Liver (tissue), 8 donors: ENCODE measurements at regions not wholly inside any gene's neighbourhood (a gene's known extent, or its start where the extent isn't known, plus 50 kb on each side); places are given as distances from the start of the nearest gene placed in this dataset.
"Not testable (repeated sequence)": the region's sequence is repeated elsewhere in the genome, so short reads cannot be mapped to it uniquely, and the experiment has no call there.

ENCODE experiments used
- DNase-seq: peaks from one replicate; pipeline ENCODE4 v3.0.0-alpha.2; 2017; ENCODE audit warnings: low spot score
- H3K27ac ChIP-seq, 2 donors: one replicate each; pipeline ENCODE4 v1.7.0; 2013; ENCODE audit warnings: inconsistent platforms in 2 of 2, low read length in 2 of 2, control low read depth in 1 of 2, low read depth in 1 of 2, mild to moderate bottlenecking in 1 of 2
- H3K27me3 ChIP-seq, 4 donors: one replicate each; pipeline versions ENCODE4 v1.6.1 to v1.7.0; 2013; ENCODE audit warnings: low read length in 3 of 4, inconsistent platforms in 1 of 4, mild to moderate bottlenecking in 1 of 4, moderate library complexity in 1 of 4; ENCODE audit not compliant: control insufficient read depth in 4 of 4, insufficient read depth in 4 of 4
- H3K36me3 ChIP-seq, 4 donors: one replicate each; pipeline versions ENCODE4 v1.6.1 to v1.7.0; 2013; ENCODE audit warnings: low read length in 3 of 4, mild to moderate bottlenecking in 3 of 4, low read depth in 1 of 4, moderate library complexity in 1 of 4; ENCODE audit not compliant: control insufficient read depth in 4 of 4, insufficient read depth in 3 of 4
- H3K4me1 ChIP-seq, 4 donors: one replicate each; pipeline versions ENCODE4 v1.6.1 to v1.7.0; 2013; ENCODE audit warnings: low read length in 3 of 4, mild to moderate bottlenecking in 3 of 4, moderate library complexity in 1 of 4; ENCODE audit not compliant: control insufficient read depth in 4 of 4, insufficient read depth in 4 of 4
- H3K4me3 ChIP-seq, 3 donors: one replicate each; pipeline versions ENCODE4 v1.6.1 to v1.7.0; 2013; ENCODE audit warnings: low read length in 3 of 3, control low read depth in 1 of 3, low read depth in 1 of 3, mild to moderate bottlenecking in 1 of 3
- H3K9ac ChIP-seq, 2 donors: one replicate each; pipeline ENCODE4 v1.7.0; 2013; ENCODE audit warnings: low read length in 2 of 2, mild to moderate bottlenecking in 2 of 2, moderate library complexity in 2 of 2, control low read depth in 1 of 2, low read depth in 1 of 2
- H3K9me3 ChIP-seq, 4 donors: one replicate each; pipeline versions ENCODE4 v1.6.1 to v1.7.0; 2013; ENCODE audit warnings: low read length in 3 of 4; ENCODE audit not compliant: control insufficient read depth in 4 of 4
- ATF3 ChIP-seq: IDR thresholded peaks from 2 replicates; pipeline ENCODE4 v1.6.1; 2016; ENCODE audit warnings: antibody characterized with exemption
- CTCF ChIP-seq: fragments of 150-350 bp; IDR thresholded peaks from 2 replicates; pipeline ENCODE4 v1.5.1; 2017; ENCODE audit warnings: improper control_type of control experiment, low read depth, low read length; ENCODE audit not compliant: missing input control
- FOXA1 ChIP-seq: IDR thresholded peaks from 2 replicates; pipeline ENCODE4 v1.6.1; 2016; ENCODE audit warnings: antibody characterized with exemption
- FOXA2 ChIP-seq: IDR thresholded peaks from 2 replicates; pipeline ENCODE4 v1.6.1; 2016; ENCODE audit warnings: antibody characterized with exemption
- GABPA ChIP-seq, 2 donors: IDR thresholded peaks in 1 of 2; conservative IDR thresholded peaks in 1 of 2; 2 replicates each; pipeline ENCODE4 v1.6.1; 2016; ENCODE audit warnings: antibody characterized with exemption in 2 of 2, mild to moderate bottlenecking in 1 of 2, moderate library complexity in 1 of 2
- JUND ChIP-seq, 2 donors: IDR thresholded peaks; 2 replicates each; pipeline ENCODE4 v1.6.1; 2016; ENCODE audit warnings: antibody characterized with exemption in 2 of 2
- REST ChIP-seq: IDR thresholded peaks from 2 replicates; pipeline ENCODE4 v1.6.1; 2016; ENCODE audit warnings: antibody characterized with exemption, mild to moderate bottlenecking
- RXRA ChIP-seq, 2 donors: IDR thresholded peaks; 2 replicates each; pipeline ENCODE4 v1.6.1; 2017 to 2018; ENCODE audit warnings: antibody characterized with exemption in 2 of 2, mild to moderate bottlenecking in 1 of 2
- TAF1 ChIP-seq: conservative IDR thresholded peaks from 2 replicates; pipeline ENCODE4 v1.6.1; 2016; ENCODE audit warnings: antibody characterized with exemption, mild to moderate bottlenecking
- YY1 ChIP-seq: IDR thresholded peaks from 2 replicates; pipeline ENCODE4 v1.6.1; 2016; ENCODE audit warnings: antibody characterized with exemption, mild to moderate bottlenecking
- WGBS: extraction: QIAGEN DNeasy Blood & Tissue Kit; methylation state at CpG from one replicate; pipeline ENCODE4 v1.1.7; 2013; 5-methylcytosine and 5-hydroxymethylcytosine counted together
- donor health status: healthy.
- donor health status: healthy.
- donor health status: healthy.
- donor health status: healthy.
- donor health status: healthy.

- TF ChIP-seq CTCF (no peak), ATF3 (no peak), TAF1 (no peak)
These were observed 108.3 kb upstream of the MDFIC start (continued) for GRCh38 chr7:114813624-114814023.

GRCh38 chr7:114817036-114817435 lies 104.9 kb upstream of the MDFIC start:
- H3K27me3 ChIP-seq, H3K9ac ChIP-seq: not testable (repeated sequence)
- whole genome bisulfite sequencing: 94% methylated on average over 7 of the region's 7 CpGs

GRCh38 chr7:114818501-114818900 lies 103.4 kb upstream of the MDFIC start:
- no peaks in the 10 kb centered on the region for H3K27me3 ChIP-seq
- no peaks in the 10 kb centered on the region for H3K9me3 ChIP-seq
- no peaks in the 10 kb centered on the region for H3K4me1 ChIP-seq
- H3K4me3 ChIP-seq: no peak overlapping the region
- no peak for DNase-seq
- no peaks in the 10 kb centered on the region for H3K36me3 ChIP-seq
- no peak overlapping the region for H3K27ac ChIP-seq
- no peak for TF ChIP-seq GABPA (IDR thresholded peaks at IDR 0.05 in 1 of 2, conservative IDR thresholded peaks at IDR 0.05 in 1 of 2)
- TF ChIP-seq FOXA2: no peak
- no peak for TF ChIP-seq FOXA1
- no peak for TF ChIP-seq ATF3
- TF ChIP-seq YY1: no peak
- no peak for TF ChIP-seq JUND (IDR thresholded peaks at IDR 0.05)
- no peak for TF ChIP-seq RXRA (IDR thresholded peaks at IDR 0.05)
- no peak for TF ChIP-seq REST
- no peak overlapping the region for H3K9ac ChIP-seq
- WGBS: 72% methylated on average over 3 of the region's 3 CpGs

More at GRCh38 chr7:114817036-114817435, 104.9 kb upstream of the MDFIC start:
- not testable (repeated sequence) for H3K36me3 ChIP-seq, H3K4me3 ChIP-seq, DNase-seq, H3K27ac ChIP-seq, H3K9me3 ChIP-seq, H3K4me1 ChIP-seq
